ENCODE measurements at regions not wholly inside any gene's neighbourhood (a gene's known extent, or its start where the extent isn't known, plus 50 kb on each side); places are given as distances from the start of the nearest gene placed in this dataset.

DNA sequence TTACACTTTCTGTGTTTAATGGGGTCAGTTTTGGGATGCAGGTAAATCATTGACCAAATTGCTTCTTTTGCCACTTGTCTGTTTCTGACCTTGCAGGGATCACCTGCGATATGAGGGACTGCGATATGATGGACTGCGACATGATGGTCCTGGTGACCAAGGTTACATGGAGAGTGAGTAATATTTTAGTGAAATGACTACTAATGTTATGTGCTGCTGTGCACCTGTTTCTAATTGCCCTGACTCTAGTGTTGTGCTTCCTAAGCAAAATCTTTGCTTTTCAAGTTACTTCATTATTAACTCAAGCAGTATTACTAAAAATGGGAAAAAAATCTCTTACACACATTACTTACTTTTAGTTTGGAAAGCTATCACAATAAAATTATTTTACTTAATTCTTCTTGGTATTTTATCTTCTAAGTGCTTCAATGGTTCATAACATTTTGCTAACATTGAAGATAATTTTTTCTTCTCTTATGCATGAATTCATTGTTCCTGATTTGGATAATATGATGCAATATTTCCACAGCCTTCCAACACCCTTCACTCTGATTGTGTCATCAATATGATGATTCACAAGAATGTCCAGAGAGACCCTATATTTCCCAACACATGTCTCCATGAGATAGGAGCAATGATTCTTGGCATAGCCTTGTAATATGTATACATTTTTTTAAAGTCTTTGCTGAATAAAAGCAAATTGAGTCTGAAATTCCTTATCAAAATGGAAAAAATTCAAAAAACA lies 306.2 kb upstream of the AKR1E2 start:
- H3K27ac Mint-ChIP-seq = no peak overlapping the region
- Histone ChIP-seq H3K27me3 (ENCODE audit: control insufficient read depth, insufficient read depth, low read length) (peaks cover 8% of the 10 kb centered on the region), H3K36me3 (ENCODE audit: control insufficient read depth, insufficient read depth, low read length) (no peaks in the 10 kb centered on the region), H3K9me3 (ENCODE audit: control insufficient read depth in 2 of 2, low read length in 2 of 2) (peaks cover 0 to 4% of the 10 kb centered on the region in 2 experiments), H3K4me3 (ENCODE audit: low read depth, low read length) (no peak overlapping the region), H3K4me1 (ENCODE audit: control insufficient read depth, insufficient read depth, low read length, poor library complexity, severe bottlenecking) (no peaks in the 10 kb centered on the region), H3K27ac (ENCODE audit: insufficient read depth, low read length, poor library complexity, severe bottlenecking) (no peak overlapping the region)
- peaks cover 0 to 2% (median 0%) of the 10 kb centered on the region in 7 donors for H3K9me3 Mint-ChIP-seq
- no peaks in the 10 kb centered on the region for H3K36me3 Mint-ChIP-seq
- DNase-seq = no peak
- no peak for ATAC-seq (ENCODE audit: low read depth in 2 of 2)
- H3K4me1 Mint-ChIP-seq = peaks cover 0 to 3% (median 0%) of the 10 kb centered on the region in 4 donors
- peaks cover 6% of the 10 kb centered on the region for H3K27me3 Mint-ChIP-seq
- no peak overlapping the region for H3K4me3 Mint-ChIP-seq

DNA sequence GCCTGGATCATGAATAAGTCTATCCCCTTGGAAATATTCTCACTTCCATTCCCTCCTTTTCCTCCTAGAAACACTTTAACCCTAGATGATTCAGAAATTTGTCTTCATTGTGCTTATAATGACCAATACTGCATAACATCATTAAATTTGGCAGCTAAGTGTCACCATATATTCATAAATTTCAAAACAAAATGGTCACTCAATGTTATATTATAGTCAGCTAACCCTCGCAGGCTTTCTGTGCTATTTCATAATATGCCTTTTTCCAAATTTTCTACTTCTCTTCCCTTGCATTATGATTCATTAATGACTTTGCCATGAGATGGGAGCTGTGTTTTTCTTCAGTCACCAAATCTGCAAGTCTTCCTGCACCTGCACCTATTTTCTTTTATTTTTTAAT lies 308.3 kb upstream of the AKR1E2 start:
- Mint-ChIP-seq H3K9me3 (peaks cover 0 to 2% (median 0%) of the 10 kb centered on the region in 7 donors), H3K27ac (no peak overlapping the region), H3K4me3 (no peak overlapping the region), H3K27me3 (peaks cover 6% of the 10 kb centered on the region), H3K4me1 (peaks cover 0 to 6% (median 2%) of the 10 kb centered on the region in 4 donors), H3K36me3 (no peaks in the 10 kb centered on the region)
- Histone ChIP-seq H3K9me3 (ENCODE audit: control insufficient read depth in 2 of 2, low read length in 2 of 2) (peaks cover 0 to 4% of the 10 kb centered on the region in 2 experiments), H3K4me3 (ENCODE audit: low read depth, low read length) (no peak overlapping the region), H3K4me1 (ENCODE audit: control insufficient read depth, insufficient read depth, low read length, poor library complexity, severe bottlenecking) (no peaks in the 10 kb centered on the region), H3K27ac (ENCODE audit: insufficient read depth, low read length, poor library complexity, severe bottlenecking) (no peak overlapping the region), H3K36me3 (ENCODE audit: control insufficient read depth, insufficient read depth, low read length) (no peaks in the 10 kb centered on the region), H3K27me3 (ENCODE audit: control insufficient read depth, insufficient read depth, low read length) (peaks cover 4% of the 10 kb centered on the region)
- ATAC-seq (ENCODE audit: low read depth in 2 of 2) (no peak), DNase-seq (no peak)

DNA sequence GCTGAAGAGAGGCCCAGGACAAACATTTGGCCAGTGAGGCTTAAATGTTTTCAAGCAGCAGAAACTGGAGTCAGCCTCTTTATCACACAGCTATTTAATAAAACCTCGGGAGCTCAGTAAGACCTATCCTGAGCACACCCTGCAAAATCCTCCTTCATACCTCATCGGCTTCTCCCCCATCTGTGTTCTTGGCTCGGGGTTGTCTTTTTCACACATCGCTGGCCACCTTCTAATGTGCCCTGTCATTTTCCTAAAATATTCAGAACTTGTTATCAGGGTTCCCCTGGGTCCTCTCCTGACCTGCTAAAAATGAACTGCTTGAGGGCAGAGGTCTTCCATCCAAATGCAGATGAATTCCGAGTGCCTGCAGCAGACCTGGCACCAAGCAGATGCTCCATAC lies 310.3 kb upstream of the AKR1E2 start:
- H3K27me3 ChIP-seq (ENCODE audit: control insufficient read depth, insufficient read depth, low read length) = peaks cover 4% of the 10 kb centered on the region
- Mint-ChIP-seq H3K36me3 (no peaks in the 10 kb centered on the region), H3K27ac (no peak overlapping the region), H3K4me3 (no peak overlapping the region), H3K27me3 (no peaks in the 10 kb centered on the region), H3K9me3 (peaks cover 0 to 2% (median 0%) of the 10 kb centered on the region in 7 donors), H3K4me1 (peaks cover 0 to 6% (median 2%) of the 10 kb centered on the region in 4 donors)
- no peak overlapping the region for H3K27ac ChIP-seq (ENCODE audit: insufficient read depth, low read length, poor library complexity, severe bottlenecking)
- H3K9me3 ChIP-seq (ENCODE audit: control insufficient read depth in 2 of 2, low read length in 2 of 2) = peaks cover 0 to 4% of the 10 kb centered on the region in 2 experiments
- no peak overlapping the region for H3K4me3 ChIP-seq (ENCODE audit: low read depth, low read length)
- H3K4me1 ChIP-seq (ENCODE audit: control insufficient read depth, insufficient read depth, low read length, poor library complexity, severe bottlenecking) = no peaks in the 10 kb centered on the region
- ATAC-seq (ENCODE audit: low read depth in 2 of 2) (no peak), DNase-seq (no peak)
- no peaks in the 10 kb centered on the region for H3K36me3 ChIP-seq (ENCODE audit: control insufficient read depth, insufficient read depth, low read length)

- DNase-seq = peak in 1 of 3 donors; percentile 2
- H3K4me3 Mint-ChIP-seq = no peak overlapping the region
These were observed 311.4 kb upstream of the AKR1E2 start for GRCh38 chr10:4514445-4515108.

DNA sequence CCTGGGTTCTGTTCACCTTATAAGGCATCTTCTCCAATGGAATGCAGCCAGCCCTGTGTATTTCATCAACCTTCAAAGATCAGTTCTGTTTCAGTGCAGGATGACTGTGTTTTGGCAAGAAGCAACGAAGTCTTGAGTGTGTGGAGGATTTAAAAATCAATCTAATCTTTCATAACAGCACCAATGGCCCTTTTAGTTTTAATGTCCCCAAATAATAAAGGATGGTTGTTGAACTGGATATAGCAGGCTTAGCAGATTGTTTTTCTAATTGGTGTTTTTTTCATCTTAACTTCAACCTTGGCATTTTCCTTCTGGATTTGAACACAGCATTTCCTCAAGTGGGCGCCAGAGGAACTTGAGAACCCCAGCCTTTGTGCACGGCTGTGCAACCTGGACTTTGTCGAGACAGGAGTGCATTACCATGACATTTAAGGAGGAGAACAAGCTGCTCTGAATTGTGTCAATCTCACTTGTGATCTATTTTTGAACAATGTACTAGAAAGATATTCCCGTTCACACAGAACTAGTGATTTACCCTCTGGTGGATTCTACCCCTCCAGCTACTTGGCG lies 313.3 kb upstream of the AKR1E2 start:
- H3K27ac ChIP-seq (ENCODE audit: insufficient read depth, low read length, poor library complexity, severe bottlenecking) = no peak overlapping the region
- Mint-ChIP-seq H3K4me1 (peaks cover 0 to 6% (median 2%) of the 10 kb centered on the region in 4 donors), H3K27ac (no peak overlapping the region), H3K36me3 (no peaks in the 10 kb centered on the region), H3K4me3 (no peak overlapping the region), H3K27me3 (no peaks in the 10 kb centered on the region), H3K9me3 (peaks cover 0 to 2% (median 0%) of the 10 kb centered on the region in 7 donors)
- peaks cover 0 to 4% of the 10 kb centered on the region in 2 experiments for H3K9me3 ChIP-seq (ENCODE audit: control insufficient read depth in 2 of 2, low read length in 2 of 2)
- H3K36me3 ChIP-seq (ENCODE audit: control insufficient read depth, insufficient read depth, low read length) = no peaks in the 10 kb centered on the region
- no peak for ATAC-seq (ENCODE audit: low read depth in 2 of 2)
- no peak overlapping the region for H3K4me3 ChIP-seq (ENCODE audit: low read depth, low read length)
- DNase-seq = peak in 1 of 3 donors; percentile 5
- H3K4me1 ChIP-seq (ENCODE audit: control insufficient read depth, insufficient read depth, low read length, poor library complexity, severe bottlenecking) = no peaks in the 10 kb centered on the region
- no peaks in the 10 kb centered on the region for H3K27me3 ChIP-seq (ENCODE audit: control insufficient read depth, insufficient read depth, low read length)

More at GRCh38 chr10:4514445-4515108, 311.4 kb upstream of the AKR1E2 start:
- H3K27me3 Mint-ChIP-seq = no peaks in the 10 kb centered on the region
- peaks cover 0 to 2% (median 0%) of the 10 kb centered on the region in 7 donors for H3K9me3 Mint-ChIP-seq
- peaks cover 3% of the 10 kb centered on the region for H3K27me3 ChIP-seq (ENCODE audit: control insufficient read depth, insufficient read depth, low read length)
- H3K27ac ChIP-seq (ENCODE audit: insufficient read depth, low read length, poor library complexity, severe bottlenecking) = no peak overlapping the region
- H3K4me1 Mint-ChIP-seq = peaks cover 0 to 6% (median 2%) of the 10 kb centered on the region in 4 donors
- peak in 1 of 2 donors; percentile 28 for ATAC-seq (ENCODE audit: low read depth in 2 of 2)
- H3K36me3 Mint-ChIP-seq = no peaks in the 10 kb centered on the region
- H3K36me3 ChIP-seq (ENCODE audit: control insufficient read depth, insufficient read depth, low read length) = no peaks in the 10 kb centered on the region
- H3K27ac Mint-ChIP-seq = no peak overlapping the region
- H3K9me3 ChIP-seq (ENCODE audit: control insufficient read depth in 2 of 2, low read length in 2 of 2) = peaks cover 0 to 4% of the 10 kb centered on the region in 2 experiments
- no peaks in the 10 kb centered on the region for H3K4me1 ChIP-seq (ENCODE audit: control insufficient read depth, insufficient read depth, low read length, poor library complexity, severe bottlenecking)
- H3K4me3 ChIP-seq (ENCODE audit: low read depth, low read length) = no peak overlapping the region

DNA sequence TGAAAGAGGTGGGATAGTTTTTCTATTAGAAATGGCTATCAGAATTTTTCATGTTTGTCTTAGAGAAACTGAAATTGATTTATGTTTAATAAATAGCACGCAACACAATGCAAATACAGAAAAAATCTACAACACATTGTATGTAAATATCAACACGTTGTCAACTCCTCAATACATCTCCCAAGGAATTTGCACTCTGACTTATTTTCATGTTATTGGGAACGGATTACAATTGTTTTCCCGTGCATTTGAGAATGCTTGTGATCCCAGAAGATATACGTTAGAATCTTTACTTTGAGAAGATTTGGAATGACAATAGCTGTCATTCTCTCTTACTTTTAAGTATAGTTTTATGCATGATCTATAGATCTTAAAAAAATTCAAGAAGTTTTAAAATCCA lies 313.8 kb upstream of the AKR1E2 start:
- H3K4me1 ChIP-seq (ENCODE audit: control insufficient read depth, insufficient read depth, low read length, poor library complexity, severe bottlenecking) = no peaks in the 10 kb centered on the region
- Mint-ChIP-seq H3K27me3 (peaks cover 5% of the 10 kb centered on the region), H3K27ac (no peak overlapping the region), H3K4me3 (no peak overlapping the region), H3K36me3 (no peaks in the 10 kb centered on the region), H3K9me3 (no peaks in the 10 kb centered on the region), H3K4me1 (peaks cover 0 to 6% (median 2%) of the 10 kb centered on the region in 4 donors)
- no peaks in the 10 kb centered on the region for H3K36me3 ChIP-seq (ENCODE audit: control insufficient read depth, insufficient read depth, low read length)
- ATAC-seq (ENCODE audit: low read depth in 2 of 2) (no peak), DNase-seq (no peak)
- peaks cover 0 to 3% of the 10 kb centered on the region in 2 experiments for H3K9me3 ChIP-seq (ENCODE audit: control insufficient read depth in 2 of 2, low read length in 2 of 2)
- H3K27ac ChIP-seq (ENCODE audit: insufficient read depth, low read length, poor library complexity, severe bottlenecking) = no peak overlapping the region
- H3K27me3 ChIP-seq (ENCODE audit: control insufficient read depth, insufficient read depth, low read length) = no peaks in the 10 kb centered on the region
- H3K4me3 ChIP-seq (ENCODE audit: low read depth, low read length) = no peak overlapping the region

DNA sequence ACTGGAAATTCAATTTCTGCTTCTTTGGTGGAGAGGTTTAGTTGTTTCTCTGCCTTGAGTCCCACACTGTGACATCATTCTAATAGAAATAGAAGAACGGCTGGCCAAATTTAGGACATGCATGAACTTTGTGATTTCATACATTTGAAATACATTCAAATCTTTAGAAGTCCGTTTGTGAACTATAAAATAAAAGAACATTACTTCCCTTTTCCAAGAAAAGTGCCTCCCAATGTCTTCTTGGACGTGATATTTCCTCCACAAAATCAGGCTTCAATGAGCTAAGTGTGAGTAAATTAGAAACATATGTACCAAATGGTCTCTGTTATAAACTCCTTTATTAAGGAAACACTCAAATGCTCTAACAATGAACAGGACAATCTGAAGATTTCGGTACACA lies 314.5 kb upstream of the AKR1E2 start:
- H3K36me3 ChIP-seq (ENCODE audit: control insufficient read depth, insufficient read depth, low read length) = no peaks in the 10 kb centered on the region
- no peak overlapping the region for H3K4me3 ChIP-seq (ENCODE audit: low read depth, low read length)
- H3K27me3 ChIP-seq (ENCODE audit: control insufficient read depth, insufficient read depth, low read length) = no peaks in the 10 kb centered on the region
- no peaks in the 10 kb centered on the region for H3K4me1 ChIP-seq (ENCODE audit: control insufficient read depth, insufficient read depth, low read length, poor library complexity, severe bottlenecking)
- peaks cover 0 to 6% (median 2%) of the 10 kb centered on the region in 4 donors for H3K4me1 Mint-ChIP-seq
- no peak overlapping the region for H3K4me3 Mint-ChIP-seq
- ATAC-seq (ENCODE audit: low read depth in 2 of 2) (no peak), DNase-seq (no peak)
- H3K9me3 ChIP-seq (ENCODE audit: control insufficient read depth in 2 of 2, low read length in 2 of 2) = no peaks in the 10 kb centered on the region
- no peak overlapping the region for H3K27ac ChIP-seq (ENCODE audit: insufficient read depth, low read length, poor library complexity, severe bottlenecking)
- H3K9me3 Mint-ChIP-seq = no peaks in the 10 kb centered on the region
- no peak overlapping the region for H3K27ac Mint-ChIP-seq
- peaks cover 6% of the 10 kb centered on the region for H3K27me3 Mint-ChIP-seq
- no peaks in the 10 kb centered on the region for H3K36me3 Mint-ChIP-seq

Measured in CD4-positive, CD25-positive, alpha-beta regulatory T cell (primary cell).